HuH-7.5 (cell line): ENCODE measurements at regions not wholly inside any gene's neighbourhood (a gene's known extent, or its start where the extent isn't known, plus 50 kb on each side); places are given as distances from the start of the nearest gene placed in this dataset.
"Not testable (repeated sequence)": the region's sequence is repeated elsewhere in the genome, so short reads cannot be mapped to it uniquely, and the experiment has no call there.

ENCODE experiments used
- DNase-seq: peaks from one replicate; pipeline ENCODE4 v3.0.0; 2011; ENCODE audit warnings: low spot score

DNA sequence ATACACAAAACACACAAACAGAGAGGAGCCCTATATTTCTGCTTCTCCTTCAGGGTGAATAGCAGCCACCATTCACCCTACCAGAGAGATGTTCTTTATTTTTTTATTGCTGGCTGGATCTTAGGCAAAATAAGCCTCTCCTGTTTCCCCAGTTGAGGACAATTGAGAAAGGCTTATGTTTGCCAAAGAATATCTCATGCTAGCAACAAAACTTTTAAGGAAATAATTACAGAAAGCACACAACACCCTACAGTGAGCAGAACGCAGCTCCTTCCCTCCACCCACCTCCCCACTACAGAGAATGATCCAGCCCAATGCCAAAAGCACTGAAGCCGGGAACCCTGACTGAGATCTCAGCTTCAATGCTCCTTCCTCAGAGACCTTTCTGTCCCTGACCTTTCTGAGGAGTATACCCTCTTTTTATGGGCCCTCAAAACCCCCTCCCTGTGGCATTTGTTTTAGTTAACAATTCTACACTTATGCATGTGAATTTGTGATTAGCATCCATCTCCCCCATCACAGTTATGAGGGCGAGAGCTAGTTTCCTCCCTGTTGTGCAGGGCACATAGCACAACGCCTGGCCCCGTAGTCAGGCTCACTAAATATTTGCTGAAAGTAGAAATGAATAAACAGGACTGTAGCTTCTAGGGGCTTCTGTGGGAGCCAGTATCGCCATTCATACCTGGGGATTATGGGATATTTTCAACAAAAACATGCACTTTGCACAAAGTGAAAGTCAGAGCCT is 491.6 kb upstream of the CDH4 start:
- no peak for DNase-seq

DNA sequence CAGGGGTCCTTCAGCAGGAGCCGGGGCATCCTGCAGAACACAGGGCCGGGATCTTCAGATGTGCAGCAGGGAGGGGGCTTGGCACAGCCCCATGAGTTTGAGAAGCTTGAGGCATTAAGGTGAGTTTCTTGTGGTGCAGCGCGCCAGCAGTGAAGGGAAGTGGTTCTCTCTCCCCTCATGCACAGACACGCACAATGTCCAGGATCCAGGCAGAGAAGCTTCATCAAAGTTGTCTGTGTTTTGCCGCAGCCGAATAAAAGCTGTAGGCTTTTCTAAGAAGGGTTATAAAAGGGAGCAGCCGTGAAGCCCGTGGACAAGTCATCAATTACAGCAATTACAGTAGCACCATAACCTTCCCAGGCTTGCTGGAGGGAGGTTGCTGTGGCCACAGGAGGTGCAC is 491.0 kb upstream of the CDH4 start:
- no peak for DNase-seq

DNA sequence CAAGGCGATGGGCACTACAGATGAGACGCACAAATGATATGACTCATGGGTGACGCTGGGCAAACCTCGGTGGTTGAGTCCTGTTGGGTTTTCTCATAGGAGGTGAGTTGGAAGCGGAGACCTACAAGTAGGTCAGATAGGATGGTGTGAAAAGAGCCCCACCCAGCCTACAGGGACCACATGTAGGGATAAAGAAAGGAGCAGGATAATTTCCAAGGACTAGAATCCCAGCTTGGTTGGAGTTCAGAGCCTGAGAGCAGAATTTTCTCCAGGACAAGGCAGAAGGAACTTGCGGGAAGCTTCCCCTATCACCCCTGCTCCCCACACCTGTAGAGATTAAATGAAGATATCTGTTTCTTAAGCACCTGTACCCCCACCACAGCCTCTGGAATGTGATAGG is 489.7 kb upstream of the CDH4 start:
- no peak for DNase-seq

DNA sequence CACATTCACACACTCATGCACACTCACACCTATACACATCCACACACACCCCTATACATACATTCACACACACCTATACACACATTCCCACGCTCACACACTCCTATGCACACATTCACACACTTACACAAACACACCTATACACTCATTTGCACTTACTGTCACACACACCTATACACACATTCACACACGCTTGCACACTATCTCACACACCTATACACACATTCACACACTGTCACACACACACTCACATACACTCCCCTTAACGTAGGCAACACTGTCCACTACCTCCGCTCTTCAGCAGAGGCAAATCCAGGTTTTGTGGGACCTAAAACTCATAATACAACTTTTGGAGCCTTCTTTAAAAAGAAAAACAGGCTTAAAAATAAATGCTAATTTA is 487.7 kb upstream of the CDH4 start:
- DNase-seq: no peak

GRCh38 chr20:60764771-60765170 is 487.3 kb upstream of the CDH4 start:
- DNase-seq: no peak

DNA sequence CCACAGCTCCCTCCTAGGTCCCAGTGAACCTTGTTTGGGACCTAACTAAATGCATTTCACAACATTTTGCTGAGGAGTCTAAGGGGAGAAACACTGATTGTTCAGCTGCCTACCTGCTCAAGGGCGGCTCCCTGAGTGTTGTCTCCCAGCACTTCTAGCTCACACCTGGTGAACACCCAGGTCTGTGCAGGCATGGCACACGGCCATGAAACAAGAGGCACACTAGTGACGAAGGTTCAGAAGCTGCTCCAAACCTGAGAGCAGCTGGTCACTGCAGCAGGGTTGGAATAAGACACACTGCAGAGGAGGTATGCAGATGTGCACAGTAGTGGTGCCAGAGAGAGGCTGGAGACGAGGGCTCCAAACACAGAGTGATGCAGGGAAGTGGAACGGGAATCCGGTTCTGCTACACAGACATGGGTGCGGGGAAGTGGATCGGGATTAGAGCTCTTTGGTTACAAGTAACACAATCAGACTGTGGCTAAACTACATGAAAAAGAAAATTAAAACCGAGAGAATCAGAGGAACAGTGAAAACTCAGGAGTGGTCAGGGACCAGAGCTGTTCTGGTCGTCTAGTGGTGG is 486.1 kb upstream of the CDH4 start:
- no peak for DNase-seq

- DNase-seq: no peak
Measured at GRCh38 chr20:60768216-60768615, 483.8 kb upstream of the CDH4 start.

DNA sequence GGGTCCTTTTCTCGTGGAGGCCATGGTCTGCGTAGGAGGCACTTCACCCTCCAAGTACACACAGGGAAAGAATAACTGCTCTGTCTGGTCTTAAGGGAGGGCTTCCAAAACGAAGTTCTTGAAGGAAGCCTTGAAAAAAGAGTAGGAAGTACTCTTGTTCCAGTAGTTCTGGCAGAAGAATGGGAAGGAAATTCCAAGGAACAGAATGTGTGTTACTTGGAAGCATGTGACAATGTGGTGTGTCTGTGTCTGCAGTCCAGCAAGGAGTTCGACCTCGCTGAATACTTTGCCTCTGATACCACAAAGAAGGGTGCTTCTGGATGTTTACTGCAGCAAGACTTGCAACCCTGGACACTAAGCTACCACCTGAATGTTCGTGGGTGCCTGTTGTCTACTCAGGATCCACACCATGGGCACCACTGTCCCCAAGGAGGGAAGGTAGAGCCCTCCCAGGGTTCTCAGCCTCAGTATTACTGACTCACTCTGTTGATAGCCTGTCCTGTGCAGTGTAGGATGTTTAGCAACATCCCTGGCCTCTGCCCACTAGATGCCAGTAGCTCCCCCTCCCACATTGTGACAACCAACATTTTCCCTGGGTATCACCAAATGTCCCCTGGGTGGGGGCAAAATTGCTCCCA is 471.6 kb upstream of the CDH4 start:
- DNase-seq: no peak

- no peak for DNase-seq
Measured at GRCh38 chr20:60782959-60783625, 469.0 kb upstream of the CDH4 start.

DNA sequence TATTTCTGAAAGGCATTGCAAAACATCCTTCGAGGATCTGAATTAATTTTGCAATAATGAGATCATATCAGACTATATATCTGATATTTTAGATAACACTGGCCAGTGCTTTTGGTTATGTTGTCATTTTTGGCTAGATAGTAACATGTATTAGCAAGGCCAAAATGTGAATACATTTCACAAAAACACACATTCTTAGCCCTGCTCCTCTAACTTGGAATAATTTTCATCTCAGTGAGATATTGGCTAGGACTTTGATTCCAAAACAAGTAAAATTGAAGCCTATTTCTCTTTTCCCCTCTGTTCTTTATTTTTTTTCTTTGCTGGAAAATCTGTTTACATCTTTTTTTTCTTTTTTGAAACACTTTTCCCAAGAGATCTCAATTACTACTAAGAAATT is 466.8 kb upstream of the CDH4 start:
- no peak for DNase-seq

GRCh38 chr20:60785785-60786184 is 466.3 kb upstream of the CDH4 start:
- DNase-seq: no peak

DNA sequence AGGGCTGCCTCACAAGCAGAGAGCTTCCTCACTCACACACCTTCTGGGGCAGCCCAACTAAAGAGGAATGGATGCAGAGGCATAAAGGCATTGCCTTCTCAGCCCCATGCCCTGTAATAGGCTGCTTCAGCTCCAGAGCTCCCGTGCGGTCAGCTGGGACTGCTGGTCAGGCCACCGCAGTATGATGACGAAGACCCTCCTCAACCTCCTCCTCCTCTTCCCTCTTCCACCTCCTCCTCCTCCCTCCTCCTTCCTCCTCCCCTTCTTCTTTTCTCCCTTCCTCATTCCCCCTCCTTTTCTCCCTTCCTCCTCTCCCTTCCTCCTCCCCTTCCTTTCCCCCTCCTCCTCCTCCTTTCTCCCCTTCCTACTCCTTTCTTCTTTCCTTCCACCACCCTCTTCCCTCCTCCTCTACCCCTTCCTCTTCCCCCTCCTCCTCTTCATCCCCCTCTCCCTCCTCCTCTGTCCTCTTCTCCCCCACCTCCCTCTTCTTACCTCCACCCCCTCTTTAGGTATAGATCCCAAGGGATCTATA is 465.3 kb upstream of the CDH4 start:
- no peak for DNase-seq

GRCh38 chr20:60787276-60787675 is 464.8 kb upstream of the CDH4 start:
- no peak for DNase-seq

DNA sequence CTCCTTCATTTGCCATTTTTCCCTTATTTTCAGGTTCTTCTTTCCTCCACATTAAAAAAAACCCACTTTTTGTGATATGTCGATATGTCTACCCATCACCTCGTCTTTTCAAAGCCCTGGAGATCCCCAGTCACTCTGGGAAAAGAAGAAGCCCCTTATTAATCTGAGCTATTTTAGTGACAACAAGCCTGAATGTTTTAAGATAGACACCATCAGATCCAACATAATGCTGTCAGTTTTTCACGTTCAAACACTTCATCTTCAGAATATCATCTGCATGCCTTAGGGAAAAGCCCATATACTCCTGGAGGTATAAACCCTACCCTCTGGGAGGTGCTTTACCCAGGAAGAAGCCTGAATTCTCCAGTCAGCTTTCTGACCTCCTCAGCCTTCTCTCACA is 464.0 kb upstream of the CDH4 start:
- DNase-seq: no peak

DNA sequence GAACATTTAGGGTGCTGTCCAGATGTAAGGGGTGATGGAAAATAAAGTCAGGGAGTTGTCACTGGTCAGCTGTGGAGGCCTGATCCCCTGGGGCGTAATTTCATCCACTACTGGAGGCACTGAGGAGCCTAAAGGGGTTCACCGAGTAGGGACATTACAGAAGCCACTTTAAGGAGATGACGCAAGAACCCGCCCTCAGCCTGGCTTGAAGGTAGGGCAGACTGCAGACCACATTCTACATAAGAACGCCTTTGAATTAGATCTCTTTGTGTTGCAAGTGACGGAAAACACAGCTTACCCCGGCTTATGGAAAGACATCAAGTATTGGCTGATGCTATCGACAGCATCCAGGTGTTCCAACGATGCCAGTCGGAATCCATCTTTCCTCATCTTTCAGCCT is 462.7 kb upstream of the CDH4 start:
- DNase-seq: no peak

- not testable (repeated sequence) for DNase-seq
Measured at GRCh38 chr20:60790339-60790738, 461.7 kb upstream of the CDH4 start.

- DNase-seq: no peak
Measured at GRCh38 chr20:60791823-60792222, 460.2 kb upstream of the CDH4 start.

GRCh38 chr20:60792941-60793340 is 459.1 kb upstream of the CDH4 start:
- no peak for DNase-seq

DNA sequence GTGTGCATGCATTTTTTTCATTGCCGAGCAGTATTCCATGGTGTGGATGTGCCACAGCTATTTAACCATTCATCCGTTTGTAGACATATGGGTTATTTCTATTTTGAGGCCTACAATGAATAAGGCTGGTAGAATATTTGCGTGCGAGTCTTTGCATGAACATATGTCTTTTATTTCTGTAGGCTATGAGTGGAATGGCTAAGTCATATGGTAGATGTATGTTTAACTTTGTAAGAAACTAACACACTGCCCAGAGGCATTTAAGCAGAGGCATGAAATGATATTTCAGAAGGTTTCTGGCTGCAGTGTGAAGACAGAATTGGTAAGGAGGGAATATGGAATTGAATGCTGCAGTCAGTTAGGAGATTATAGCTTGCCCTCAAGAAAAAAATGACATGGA is 457.4 kb upstream of the CDH4 start:
- no peak for DNase-seq

GRCh38 chr20:60795651-60796050 is 456.4 kb upstream of the CDH4 start:
- no peak for DNase-seq

DNA sequence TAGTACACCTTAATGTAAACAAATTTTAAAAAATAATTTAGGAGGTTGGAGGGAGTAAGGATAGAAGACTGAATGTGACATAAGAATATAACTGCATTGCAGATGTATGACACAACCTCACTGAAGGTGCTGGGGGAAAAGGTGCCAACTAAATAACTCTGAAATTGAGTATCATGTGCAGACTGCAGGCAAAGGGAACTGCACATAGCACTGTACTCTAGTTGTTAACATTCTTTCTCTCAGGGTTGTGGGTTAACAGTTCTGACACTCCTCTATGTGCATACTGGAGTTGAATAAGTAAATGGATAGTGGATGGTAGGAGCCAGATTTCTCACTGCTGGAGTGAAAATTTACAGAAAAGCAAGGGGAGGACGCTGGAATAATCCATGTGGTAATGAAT is 451.9 kb upstream of the CDH4 start:
- no peak for DNase-seq

GRCh38 chr20:60802676-60803075 is 449.4 kb upstream of the CDH4 start:
- DNase-seq: no peak
